GM18909 (cell line): ENCODE measurements at regions not wholly inside any gene's neighbourhood (a gene's known extent, or its start where the extent isn't known, plus 50 kb on each side); places are given as distances from the start of the nearest gene placed in this dataset.
A peak's percentile ranks its signal among the peaks of the same experiment; 100 is the strongest.

Source experiments
- ATAC-seq: cut with Tn5 transposase; IDR thresholded peaks from one replicate; pipeline ENCODE4 v1.9.1; 2021; ENCODE audit warnings: mild to moderate bottlenecking; ENCODE audit not compliant: unreplicated experiment, poor library complexity

DNA sequence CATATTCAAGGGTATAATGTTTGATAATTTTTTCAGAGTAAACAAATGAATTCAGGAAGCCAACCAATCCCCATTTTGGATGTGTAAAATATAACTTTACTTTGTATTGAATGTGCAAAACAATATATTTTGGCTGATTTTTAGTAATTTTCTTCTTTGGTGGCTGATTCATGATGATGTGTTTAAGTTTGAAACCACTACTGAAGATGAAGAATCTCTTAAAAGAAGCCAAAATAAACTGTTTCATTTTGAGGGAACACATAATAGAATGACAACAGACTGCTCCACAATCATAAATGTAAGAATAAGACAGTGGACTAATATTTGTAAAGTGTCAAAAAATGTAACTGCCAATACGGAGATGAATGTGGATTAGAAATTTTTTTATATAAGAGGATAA lies 52.5 kb upstream of the TRIM43 start:
- ATAC-seq = no peak

DNA sequence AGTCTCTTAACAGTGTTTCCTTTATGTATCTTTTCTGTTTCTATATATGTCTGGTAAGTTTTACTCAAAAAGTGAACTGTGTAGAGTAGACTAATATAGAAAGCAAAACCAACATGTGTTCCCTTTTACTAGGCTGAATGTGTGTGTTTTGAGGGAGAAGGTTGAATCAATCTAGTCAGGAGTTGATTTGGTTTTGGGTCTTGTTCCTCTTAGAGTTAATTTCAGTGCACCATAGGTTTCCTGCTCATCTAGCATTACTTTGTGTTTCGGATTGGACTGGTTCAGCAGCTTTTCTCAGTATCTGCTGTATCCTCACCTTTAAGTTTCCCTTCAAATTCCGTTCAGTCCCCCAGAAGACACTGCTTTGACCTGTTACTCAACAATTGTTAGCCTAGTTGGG lies 52.0 kb upstream of the TRIM43 start:
- ATAC-seq = peak; percentile 59
